BJ (cell line): ENCODE measurements at regions not wholly inside any gene's neighbourhood (a gene's known extent, or its start where the extent isn't known, plus 50 kb on each side); places are given as distances from the start of the nearest gene placed in this dataset.

ENCODE experiments used
- CTCF ChIA-PET: fragments of 350-600 bp; formaldehyde crosslinking; extraction: SDS; loops from one replicate; lab custom pipeline; 2021; ENCODE audit warnings: antibody characterized with exemption, inconsistent platforms; lab: Yijun Ruan, JAX
- POLR2A ChIA-PET: fragments of 300-600 bp; sonication (Branson Sonifier 250); formaldehyde crosslinking; extraction: SDS; loops from one replicate; lab custom pipeline; 2021; ENCODE audit warnings: antibody characterized with exemption; lab: Charles Lee
- DNase-seq: peaks from one replicate; pipeline ENCODE4 v3.0.0-alpha.2; 2011; ENCODE audit warnings: low read depth
- H3K27me3 ChIP-seq: 2 replicates; pipeline ENCODE4 v1.6.0; 2011; ENCODE audit warnings: low read length; ENCODE audit not compliant: control insufficient read depth, insufficient read depth
- H3K36me3 ChIP-seq: 2 replicates; pipeline ENCODE4 v1.5.1; 2011; ENCODE audit warnings: low read length; ENCODE audit not compliant: control insufficient read depth, insufficient read depth
- H3K4me3 ChIP-seq: 2 replicates; pipeline ENCODE4 v1.5.1; 2011; ENCODE audit warnings: low read depth, mild to moderate bottlenecking, control low read depth, low read length
- CTCF ChIP-seq: IDR thresholded peaks from 2 replicates; pipeline ENCODE4 v1.5.1; 2011; ENCODE audit warnings: low read depth, mild to moderate bottlenecking, control low read depth, inconsistent platforms, low read length, moderate library complexity; ENCODE audit not compliant: insufficient read depth

GRCh38 chr20:24129641-24130040 is 141.1 kb upstream of the GGTLC1 start:
- DNase-seq: no peak
- H3K27me3 ChIP-seq: no peaks in the 10 kb centered on the region; the same call in 1 of the 2 replicates
- POLR2A ChIA-PET: no interaction called here
- H3K4me3 ChIP-seq: no peak overlapping the region
- no peaks in the 10 kb centered on the region for H3K36me3 ChIP-seq
- CTCF ChIA-PET: interaction anchor here (0.7 kb wide), 1 partner anchor 653 kb away, joined by 3 read pairs; no protein-coding TSS in a partner anchor
- no peak for TF ChIP-seq CTCF

- H3K36me3 ChIP-seq: no peaks in the 10 kb centered on the region
- no peak for DNase-seq
- H3K27me3 ChIP-seq: no peaks in the 10 kb centered on the region; the same call in none of the 2 replicates
- H3K4me3 ChIP-seq: no peak overlapping the region
- no peak for TF ChIP-seq CTCF
- POLR2A ChIA-PET: no interaction called here
- CTCF ChIA-PET: no interaction called here
Measured at GRCh38 chr20:24124951-24125650, 136.5 kb upstream of the GGTLC1 start.

GRCh38 chr20:24124003-24124402 is 135.4 kb upstream of the GGTLC1 start:
- ChIA-PET CTCF (no interaction called here), POLR2A (no interaction called here)
- Histone ChIP-seq H3K27me3 (no peaks in the 10 kb centered on the region; the same call in none of the 2 replicates), H3K36me3 (no peaks in the 10 kb centered on the region), H3K4me3 (no peak overlapping the region)
- TF ChIP-seq CTCF: no peak
- no peak for DNase-seq

- DNase-seq: no peak
- Histone ChIP-seq H3K27me3 (no peaks in the 10 kb centered on the region; the same call in 1 of the 2 replicates), H3K4me3 (no peak overlapping the region), H3K36me3 (no peaks in the 10 kb centered on the region)
- ChIA-PET CTCF (interaction anchor here (1.4 kb wide), 1 partner anchor 14 kb away, joined by 3 read pairs; no protein-coding TSS in a partner anchor), POLR2A (no interaction called here)
- no peak for TF ChIP-seq CTCF
Measured at GRCh38 chr20:24118441-24119175, 130.0 kb upstream of the GGTLC1 start.

GRCh38 chr20:24118034-24118433 is 129.5 kb upstream of the GGTLC1 start:
- ChIA-PET CTCF (interaction anchor here (1.4 kb wide), 1 partner anchor 14 kb away, joined by 3 read pairs; no protein-coding TSS in a partner anchor), POLR2A (no interaction called here)
- TF ChIP-seq CTCF: no peak
- no peak for DNase-seq
- H3K4me3 ChIP-seq: no peak overlapping the region
- H3K36me3 ChIP-seq: no peaks in the 10 kb centered on the region
- H3K27me3 ChIP-seq: peaks cover 3% of the 10 kb centered on the region; the same call in 1 of the 2 replicates
